Lower leg skin (tissue), 3 donors: ENCODE measurements at regions not wholly inside any gene's neighbourhood (a gene's known extent, or its start where the extent isn't known, plus 50 kb on each side); places are given as distances from the start of the nearest gene placed in this dataset.

Experiments
- CTCF ChIP-seq, 3 donors: fragments of 450-650 bp; IDR thresholded peaks; one replicate each; pipeline ENCODE4 v1.5.1; 2016; ENCODE audit warnings: antibody characterized with exemption in 3 of 3, mild to moderate bottlenecking in 3 of 3, moderate library complexity in 2 of 3
- POLR2A ChIP-seq, 2 donors: fragments of 450-650 bp; IDR thresholded peaks; one replicate each; pipeline ENCODE4 v1.6.1; 2016 to 2017; ENCODE audit warnings: antibody characterized with exemption in 2 of 2, mild to moderate bottlenecking in 1 of 2, moderate library complexity in 1 of 2

- TF ChIP-seq CTCF (IDR thresholded peaks at IDR 0.05) (no peak), POLR2A (IDR thresholded peaks at IDR 0.05) (no peak)
Measured at GRCh38 chr9:13939134-13939533, 374.8 kb downstream of the NFIB start.
